ENCODE measurements at regions not wholly inside any gene's neighbourhood (a gene's known extent, or its start where the extent isn't known, plus 50 kb on each side); places are given as distances from the start of the nearest gene placed in this dataset.
"Not testable (repeated sequence)": the region's sequence is repeated elsewhere in the genome, so short reads cannot be mapped to it uniquely, and the experiment has no call there.

GRCh38 chr9:105978826-105979225, 284.5 kb downstream of the TMEM38B start:
- peak; percentile 85 for DNase-seq

GRCh38 chr9:105979290-105979689, 284.9 kb downstream of the TMEM38B start:
- peak; percentile 41 for DNase-seq

DNA sequence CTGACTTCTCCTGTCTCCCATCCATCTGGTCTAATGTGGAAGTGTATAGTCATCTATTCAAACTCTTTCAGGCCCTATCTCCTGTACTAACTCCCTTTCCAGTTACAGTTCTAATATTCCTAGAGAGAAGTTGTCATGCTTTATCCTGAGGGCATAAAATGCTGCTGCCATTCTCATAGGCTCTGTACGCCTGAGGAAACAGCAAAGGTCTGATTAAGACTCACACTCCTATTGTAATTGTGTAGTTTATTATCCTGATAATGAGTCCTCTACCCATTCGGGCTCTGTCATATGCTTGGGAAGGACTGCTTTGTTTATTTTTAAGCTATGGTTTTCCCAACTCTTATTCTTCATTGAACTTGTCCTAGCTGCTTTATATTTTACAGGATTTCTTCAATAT, 290.4 kb downstream of the TMEM38B start:
- no peak for DNase-seq

DNA sequence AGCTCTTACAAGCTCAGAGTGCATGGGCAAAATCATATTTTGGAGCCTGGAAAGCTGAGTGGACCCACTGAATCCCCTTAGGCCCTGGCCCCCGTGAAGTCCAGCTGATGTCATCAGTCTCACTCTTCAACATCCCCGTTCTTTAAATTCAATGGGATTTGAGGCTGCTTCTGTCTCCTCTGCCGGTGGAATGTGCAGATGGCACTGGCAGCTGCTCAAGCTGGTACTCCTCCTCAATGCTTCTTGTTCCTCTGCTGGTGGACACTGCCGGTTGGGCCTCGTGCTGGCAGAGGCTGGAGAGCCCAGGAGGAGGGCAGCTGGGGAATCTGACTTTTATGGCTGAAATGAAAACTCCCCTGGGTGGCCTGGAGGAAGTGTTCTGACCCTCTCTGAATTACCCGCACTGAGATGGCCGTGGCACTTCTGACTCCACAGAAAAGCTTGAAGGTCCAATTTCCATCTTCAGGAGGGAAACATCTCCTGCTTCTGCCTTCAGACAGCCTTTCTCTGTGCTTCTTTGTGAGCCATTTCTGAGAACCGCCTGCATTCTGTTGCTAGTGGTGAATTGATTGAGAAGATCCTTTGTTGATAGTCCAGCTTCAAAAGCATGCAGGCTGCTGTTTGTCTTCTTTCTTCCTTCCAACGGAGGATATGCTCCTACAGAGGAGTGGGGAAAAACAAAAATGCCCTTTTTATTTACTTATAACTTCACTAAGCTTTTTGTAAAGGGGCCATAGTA, 298.9 kb downstream of the TMEM38B start:
- peak; percentile 54 for DNase-seq

- DNase-seq: no peak
These were observed 299.8 kb downstream of the TMEM38B start for GRCh38 chr9:105993921-105994715.

DNA sequence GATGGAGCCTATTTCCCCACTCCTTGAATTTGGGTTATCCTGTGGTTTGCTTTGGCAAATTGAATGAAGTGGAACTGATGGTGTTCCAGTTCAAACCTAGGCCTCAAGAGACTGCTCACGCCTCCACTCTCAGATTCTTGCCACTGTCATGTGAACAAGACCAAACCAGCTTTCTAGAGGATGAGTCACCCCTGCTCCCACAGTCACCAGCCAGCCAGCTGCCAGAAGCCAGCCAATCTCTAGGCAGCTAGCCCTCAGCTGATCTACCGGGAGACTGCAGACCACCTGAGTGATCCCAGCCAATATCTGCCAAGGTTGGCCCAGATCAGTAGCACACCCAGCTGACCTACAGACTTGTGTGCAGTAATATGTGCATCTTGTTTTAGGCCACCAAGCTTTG, 300.6 kb downstream of the TMEM38B start:
- peak; percentile 66 for DNase-seq

DNA sequence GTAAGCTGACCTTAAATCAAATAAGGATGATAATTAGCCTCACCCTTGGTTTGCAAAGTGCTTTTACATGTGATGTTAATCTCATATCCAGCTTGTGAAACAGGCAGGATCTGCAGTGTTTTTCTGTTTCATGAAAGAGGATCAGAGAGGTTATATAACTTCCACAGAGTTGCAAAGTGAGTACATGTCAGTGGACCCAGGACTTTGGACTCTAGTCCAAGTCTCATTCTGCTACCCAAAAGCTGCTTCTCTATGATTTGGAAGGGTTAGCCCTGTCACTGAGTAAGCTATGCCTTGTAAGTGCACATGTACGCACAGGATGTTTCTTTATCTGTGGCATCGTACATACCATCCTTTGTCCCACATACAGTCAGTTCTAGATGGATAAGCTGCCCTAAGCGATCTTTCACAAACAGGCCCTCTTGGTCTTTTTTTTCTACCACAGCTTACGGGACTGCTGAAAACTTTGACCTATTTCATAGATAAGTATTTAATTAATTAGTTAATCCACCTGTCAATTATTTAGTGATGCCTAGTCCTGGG, 322.9 kb downstream of the TMEM38B start:
- DNase-seq: no peak

DNA sequence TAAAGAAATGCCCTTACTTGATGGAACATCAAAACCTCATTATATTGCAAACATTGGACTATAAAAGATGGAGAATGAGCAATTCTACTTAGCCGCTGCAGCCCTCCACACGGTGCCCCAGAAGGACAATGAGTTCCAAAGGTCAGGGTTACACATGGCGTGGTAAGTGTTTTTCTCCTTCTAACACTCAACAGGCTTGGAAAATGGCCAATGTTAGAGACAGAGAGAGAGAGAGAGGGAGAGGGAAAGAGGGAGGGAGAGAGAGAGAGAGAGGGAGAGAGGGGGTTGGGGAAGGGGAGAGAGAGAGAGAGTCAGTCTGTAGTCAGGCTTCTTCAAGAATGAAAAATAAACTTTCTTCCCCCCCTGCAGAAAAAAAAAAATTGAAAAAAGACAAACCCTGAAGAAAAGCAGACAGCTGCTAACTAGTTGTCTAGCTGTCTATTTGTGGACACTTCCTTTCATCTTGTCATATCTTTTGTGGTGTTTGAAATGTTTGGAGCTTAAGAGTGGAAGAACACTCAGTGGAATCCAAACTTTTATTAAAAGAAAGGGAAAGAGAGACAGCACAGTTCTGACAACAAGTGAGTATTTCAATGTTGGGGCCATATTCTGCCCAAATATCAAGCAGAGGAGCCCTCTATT, 324.8 kb downstream of the TMEM38B start:
- peak; percentile 32 for DNase-seq

DNA sequence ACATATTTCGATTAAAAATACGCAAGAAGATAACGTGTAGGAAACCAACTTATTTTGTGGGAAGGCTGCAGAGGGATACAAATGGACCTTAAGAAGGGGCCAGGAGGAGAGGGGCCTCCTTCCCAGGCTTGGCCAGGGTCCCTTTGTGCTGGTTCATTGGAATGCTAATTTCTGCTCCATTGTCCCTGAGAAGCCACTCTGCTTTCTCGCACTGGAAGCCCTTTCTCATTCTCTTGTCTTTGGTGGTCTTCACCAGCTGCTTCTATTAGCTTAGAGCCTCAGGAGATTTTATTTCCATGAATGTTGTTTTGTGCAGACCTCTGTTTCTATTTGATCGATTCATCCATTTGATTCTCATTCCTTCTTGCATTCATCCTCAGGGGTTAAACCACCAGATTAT, 325.4 kb downstream of the TMEM38B start:
- peak; percentile 53 for DNase-seq

- DNase-seq: peak; percentile 98
These were observed 325.8 kb downstream of the TMEM38B start for GRCh38 chr9:106020186-106020585.

GRCh38 chr9:106023455-106023854, 329.1 kb downstream of the TMEM38B start:
- no peak for DNase-seq

- DNase-seq: no peak
These were observed 331.1 kb downstream of the TMEM38B start for GRCh38 chr9:106025453-106025852.

- not testable (repeated sequence) for DNase-seq
These were observed 335.8 kb downstream of the TMEM38B start for GRCh38 chr9:106030146-106030545.

DNA sequence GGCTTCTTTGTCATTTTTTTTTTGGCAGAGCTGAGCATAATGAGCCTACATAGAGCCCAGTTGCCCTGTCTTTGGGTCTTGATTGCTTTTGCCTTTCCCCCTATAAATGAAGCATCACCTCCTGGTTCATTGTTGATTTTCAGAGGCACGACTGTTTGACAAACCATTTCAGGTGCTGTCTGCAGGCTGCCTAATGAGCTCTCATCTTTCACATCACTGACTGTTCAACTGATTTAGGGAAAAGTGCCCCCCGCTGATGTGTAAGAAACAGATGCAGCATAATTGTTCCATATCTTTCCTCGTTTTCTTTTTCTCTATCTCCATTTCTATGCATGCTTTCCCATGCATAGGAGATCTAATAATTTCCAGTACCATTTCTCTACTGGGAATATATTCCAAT, 338.6 kb downstream of the TMEM38B start:
- DNase-seq: peak; percentile 93

DNA sequence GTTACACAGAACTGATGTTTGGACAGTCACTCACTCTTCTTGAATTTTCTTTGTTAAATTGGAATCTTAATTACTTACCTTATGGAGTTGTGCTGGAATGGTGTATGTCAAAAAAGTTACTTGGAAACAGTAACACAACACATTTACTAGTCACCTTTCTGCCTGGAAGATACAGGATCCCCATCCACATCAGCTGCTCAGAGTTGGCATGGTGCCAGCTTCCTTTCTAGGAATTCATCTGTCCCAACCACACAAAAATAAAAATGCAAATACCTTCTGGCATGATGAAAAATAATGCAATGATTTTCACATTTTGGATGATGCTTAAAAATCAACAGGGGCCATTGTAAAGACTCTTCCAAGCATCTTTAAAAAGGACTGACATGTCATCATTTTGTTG, 341.5 kb downstream of the TMEM38B start:
- DNase-seq: peak; percentile 94

DNA sequence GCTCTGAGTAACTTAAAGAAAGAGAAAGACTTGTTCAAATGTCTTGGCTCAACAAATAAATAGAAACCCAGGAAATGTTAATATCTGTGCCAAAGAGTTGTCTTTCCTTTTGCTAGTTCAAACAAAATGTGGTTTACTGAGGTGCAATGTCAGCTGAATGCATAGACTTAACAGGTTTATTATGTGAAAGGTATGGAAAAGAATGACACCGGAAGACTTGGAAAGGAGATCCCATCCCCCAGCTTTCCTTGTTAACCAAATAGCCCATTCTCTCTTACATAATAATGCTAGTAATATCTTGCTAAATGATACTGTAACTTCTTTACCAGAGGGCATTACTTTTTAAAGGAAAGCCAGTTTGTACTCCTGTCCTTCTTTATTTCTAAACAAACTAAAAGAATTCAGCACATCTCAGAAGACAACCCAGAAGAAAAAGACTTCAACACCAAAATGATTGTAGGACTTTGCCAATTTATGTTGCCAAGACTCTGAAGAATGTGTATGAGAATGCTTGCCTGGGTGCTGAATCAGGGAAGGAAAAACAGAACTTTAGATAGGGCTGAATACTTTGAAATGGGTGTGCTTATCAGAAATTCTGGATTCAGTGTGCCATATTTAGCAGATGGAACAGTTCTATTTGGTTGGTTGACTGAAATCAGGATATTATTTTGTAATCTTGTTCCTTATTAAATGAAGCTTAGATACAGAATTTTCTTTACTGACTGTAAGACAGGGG, 344.1 kb downstream of the TMEM38B start:
- DNase-seq: no peak

DNA sequence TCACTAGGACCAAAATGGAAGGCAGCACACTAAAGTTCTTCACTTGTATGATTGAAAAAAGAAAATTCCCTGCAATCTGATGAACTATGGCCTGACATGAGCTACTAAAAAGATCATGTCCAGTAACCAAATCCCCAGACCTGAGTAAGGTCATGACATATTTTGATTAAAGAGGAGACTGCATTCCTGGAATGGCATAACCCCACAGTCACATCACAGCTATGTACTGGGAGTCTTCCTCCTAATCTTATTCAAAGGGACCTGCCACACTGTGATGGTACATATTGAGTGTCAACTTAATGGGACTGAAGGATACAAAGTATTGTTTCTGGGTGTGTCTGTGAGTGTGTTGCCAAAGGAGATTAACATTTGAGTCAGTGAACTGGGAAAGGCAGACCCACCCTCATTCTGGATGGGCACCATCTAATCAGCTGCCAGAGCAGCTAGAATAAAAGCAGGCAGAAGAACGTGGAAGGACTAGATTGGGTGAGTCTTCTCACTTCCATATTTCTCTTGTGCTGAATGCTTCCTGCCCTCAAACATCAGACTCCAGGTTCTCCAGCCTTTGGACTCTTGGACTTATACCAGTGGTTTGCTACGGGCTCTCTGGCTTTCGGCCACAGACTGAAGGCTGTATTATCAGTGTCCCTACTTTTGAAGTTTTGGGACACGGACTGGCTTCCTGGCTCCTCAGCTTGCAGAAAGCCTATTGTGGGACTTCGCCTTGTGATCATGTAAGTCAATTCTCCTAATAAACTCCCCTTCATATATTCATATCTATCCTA, 345.0 kb downstream of the TMEM38B start:
- DNase-seq: no peak

DNA sequence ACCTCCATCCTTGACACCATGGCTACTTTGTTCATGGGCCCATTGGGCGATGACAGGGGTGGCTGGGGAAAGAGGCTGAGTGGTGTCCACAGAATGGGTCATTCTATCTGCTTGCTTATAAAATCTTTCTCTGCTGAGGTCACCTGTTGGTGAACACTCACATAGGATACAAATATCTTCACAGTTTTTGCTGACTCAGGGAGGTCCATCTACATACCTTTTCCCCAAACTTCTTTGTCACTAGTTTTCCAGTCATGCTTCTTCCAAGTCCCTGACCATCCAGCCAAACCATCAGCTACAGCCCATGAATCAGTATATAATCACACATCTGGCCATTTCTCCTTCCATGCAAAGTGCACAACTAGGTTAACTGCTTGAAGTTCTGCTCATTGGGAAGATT, 347.6 kb downstream of the TMEM38B start:
- DNase-seq: not testable (repeated sequence)

DNA sequence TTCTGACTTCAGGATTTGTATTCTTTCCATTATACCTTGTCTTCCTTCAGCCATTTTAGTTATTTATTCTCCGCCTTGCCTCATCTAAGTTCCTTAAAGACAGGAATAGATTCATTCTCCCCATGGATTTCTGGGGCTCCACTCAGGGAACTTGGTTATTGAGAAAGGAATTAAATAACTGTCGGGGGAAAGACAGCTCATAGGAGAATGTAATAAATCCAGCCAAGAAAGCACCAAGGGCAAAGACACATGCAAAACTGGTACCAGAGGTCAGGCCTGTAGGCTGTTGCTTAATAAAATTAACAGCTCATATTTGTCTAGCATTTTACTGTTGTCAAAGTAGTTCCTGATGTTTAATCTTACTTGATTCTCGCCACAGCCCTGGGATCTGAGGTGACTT, 357.2 kb downstream of the TMEM38B start:
- DNase-seq: no peak

DNA sequence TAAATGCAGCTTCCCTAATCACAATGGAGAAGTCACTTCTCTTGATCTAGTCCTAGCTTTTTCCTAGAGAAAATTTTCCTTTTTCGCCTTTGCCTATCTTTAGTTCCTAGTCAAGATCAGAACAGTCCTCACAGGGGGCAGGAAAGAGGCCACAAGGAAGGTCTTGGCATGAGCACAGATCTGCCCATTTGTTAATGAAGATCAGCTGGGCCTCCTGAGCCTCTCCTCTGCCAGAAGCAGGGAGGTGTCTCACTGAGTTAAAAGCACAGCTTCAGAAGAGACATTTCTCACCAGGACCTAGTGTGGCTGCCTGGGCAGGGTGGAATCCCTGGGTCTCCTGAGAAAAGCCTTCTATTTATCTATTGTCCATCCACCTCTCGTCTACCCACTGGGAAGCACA, 357.8 kb downstream of the TMEM38B start:
- no peak for DNase-seq

- DNase-seq: no peak
These were observed 358.4 kb downstream of the TMEM38B start for GRCh38 chr9:106052735-106053134.

- DNase-seq: no peak
These were observed 362.0 kb downstream of the TMEM38B start for GRCh38 chr9:106056328-106056727.
